ENCODE measurements at regions not wholly inside any gene's neighbourhood (a gene's known extent, or its start where the extent isn't known, plus 50 kb on each side); places are given as distances from the start of the nearest gene placed in this dataset.

- DNase-seq (ENCODE audit: low read depth): no peak
Measured at GRCh38 chr10:77710759-77711682, 73.4 kb upstream of the KCNMA1 start.

DNA sequence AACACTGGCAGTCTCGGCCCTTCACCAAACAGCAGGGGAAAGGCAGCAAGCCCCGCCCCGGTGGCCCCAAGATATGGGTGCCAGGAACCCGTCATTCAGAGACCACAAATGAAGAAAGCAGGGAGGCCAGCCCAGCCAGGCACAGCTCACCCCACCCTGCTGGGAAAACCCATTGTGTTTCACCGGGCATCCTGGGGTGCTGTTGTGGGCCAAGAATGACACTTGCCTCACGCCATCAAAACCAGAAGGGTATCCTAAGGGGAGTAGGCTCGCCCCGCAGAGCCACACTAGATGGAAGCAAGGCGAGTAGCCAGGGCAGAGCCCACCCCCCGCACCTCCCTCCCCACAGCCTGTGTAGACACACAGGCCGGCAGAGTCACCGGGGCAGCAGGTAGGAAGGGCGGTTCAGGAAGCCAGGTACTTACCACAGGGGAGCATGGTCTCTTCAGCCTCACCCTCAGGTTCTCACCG is 72.5 kb upstream of the KCNMA1 start:
- no peak for DNase-seq (ENCODE audit: low read depth)

GRCh38 chr10:77707570-77707969 is 70.0 kb upstream of the KCNMA1 start:
- no peak for DNase-seq (ENCODE audit: low read depth)

GRCh38 chr10:77702166-77702565 is 64.6 kb upstream of the KCNMA1 start:
- DNase-seq (ENCODE audit: low read depth): peak; percentile 35

DNA sequence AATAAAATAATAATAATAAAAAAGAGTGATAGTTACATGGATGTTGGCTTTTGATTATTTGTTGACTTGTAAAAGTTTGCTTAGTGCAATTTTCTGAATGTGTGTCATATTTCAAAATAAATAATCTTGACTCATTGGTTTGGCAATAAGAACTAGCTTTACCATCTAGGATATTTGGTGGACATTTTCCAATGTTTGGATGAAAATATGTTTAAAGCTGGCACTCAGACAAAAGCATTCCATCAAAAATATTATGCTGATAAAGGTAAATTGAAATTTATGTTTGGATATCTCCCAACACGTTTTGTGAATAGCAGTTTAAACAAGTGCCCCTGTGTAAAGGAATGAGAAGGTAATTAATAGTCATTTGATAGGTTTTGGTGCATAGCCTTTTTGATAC is 62.5 kb upstream of the KCNMA1 start:
- DNase-seq (ENCODE audit: low read depth): no peak

- no peak for DNase-seq (ENCODE audit: low read depth)
Measured at GRCh38 chr10:77699080-77699645, 61.6 kb upstream of the KCNMA1 start.

DNA sequence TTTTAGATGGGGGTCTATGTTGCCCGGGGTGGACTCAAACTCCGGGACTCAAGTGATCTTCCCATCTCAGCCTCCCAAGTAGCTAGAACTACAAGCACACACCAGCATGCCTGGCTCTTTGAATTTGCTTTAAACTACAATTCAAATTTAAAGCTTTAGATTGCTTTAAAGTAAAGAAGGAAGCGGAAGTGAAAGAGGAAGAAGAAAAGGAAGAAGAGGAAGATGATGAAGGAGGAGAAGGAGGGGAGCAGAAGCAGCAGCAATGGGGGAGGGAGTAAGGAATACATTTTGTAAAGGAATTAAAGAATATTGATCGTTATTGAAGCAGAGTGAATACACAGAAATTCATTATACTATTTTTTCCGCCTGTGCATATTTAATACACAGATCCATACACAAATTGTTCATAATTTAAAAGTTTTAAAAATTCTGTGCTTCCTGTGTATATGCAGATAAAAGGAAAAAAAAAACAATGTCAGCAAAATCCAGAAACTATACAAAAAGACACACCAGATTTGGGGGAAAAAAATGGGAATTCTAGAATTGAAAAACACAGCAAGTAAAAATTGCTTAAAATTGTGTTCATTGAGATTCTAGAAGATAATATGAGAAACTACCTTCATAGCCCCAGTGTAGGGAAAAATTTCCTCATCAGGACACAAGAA is 60.8 kb upstream of the KCNMA1 start:
- no peak for DNase-seq (ENCODE audit: low read depth)

DNA sequence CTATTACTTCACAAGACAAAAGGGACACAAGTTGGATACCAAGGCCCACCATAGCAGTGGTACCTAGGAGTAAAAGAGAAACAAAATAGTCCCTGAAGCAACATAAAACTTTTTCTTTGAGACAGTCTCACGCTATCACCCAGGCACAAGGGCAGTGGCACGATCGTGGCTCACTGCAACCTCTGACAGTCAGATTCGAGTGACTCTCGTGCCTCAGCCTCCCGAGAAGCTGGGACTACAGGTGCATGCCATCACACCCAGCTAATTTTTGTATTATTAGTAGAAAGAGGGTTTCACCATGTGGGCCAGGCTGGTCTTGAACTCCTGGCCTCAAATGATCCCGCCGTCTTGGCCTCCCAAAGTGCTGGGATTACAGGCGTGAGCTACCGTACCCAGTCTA is 59.0 kb upstream of the KCNMA1 start:
- DNase-seq (ENCODE audit: low read depth): no peak

GRCh38 chr10:77695186-77695585 is 57.6 kb upstream of the KCNMA1 start:
- no peak for DNase-seq (ENCODE audit: low read depth)

- peak; percentile 8 for DNase-seq (ENCODE audit: low read depth)
Measured at GRCh38 chr10:77692782-77693181, 55.2 kb upstream of the KCNMA1 start.

DNA sequence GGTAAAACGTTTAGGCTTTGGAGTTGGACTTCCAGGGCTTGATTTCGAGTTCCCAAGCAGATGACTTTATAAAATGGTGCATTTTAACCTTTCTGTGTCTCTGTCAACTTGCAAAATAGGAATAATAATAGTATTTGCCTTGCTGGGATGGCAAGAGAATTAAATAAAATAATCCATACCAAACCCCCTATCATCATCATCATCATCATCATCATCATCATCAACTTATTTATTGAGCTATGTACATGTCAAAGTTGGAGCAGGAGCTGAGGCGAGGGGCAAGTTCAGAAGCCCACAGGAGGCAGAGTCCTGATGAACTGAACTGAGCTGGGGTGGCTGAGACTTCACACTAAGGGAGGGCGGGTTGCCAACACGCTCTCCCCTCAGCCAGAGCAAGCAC is 51.7 kb upstream of the KCNMA1 start:
- DNase-seq (ENCODE audit: low read depth): no peak

DNA sequence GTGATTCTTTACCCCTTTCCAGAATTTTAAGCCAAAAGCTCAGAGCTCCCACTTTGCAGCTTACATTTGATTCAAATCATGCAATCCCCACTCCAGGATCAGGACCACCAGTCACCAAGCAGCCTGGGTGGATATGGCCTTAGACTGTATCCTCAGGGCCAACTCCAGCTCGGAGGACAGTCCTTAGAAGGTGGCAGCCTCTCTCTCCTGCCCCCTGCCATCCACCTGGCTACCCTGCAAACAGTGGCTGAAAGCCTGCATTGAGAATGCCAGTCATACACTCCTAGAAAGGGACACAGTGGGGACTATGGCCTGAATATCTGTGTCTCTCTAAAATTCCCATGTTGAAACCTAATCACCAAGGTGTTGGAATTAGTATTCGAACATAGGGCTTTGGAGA is 50.0 kb upstream of the KCNMA1 start:
- DNase-seq (ENCODE audit: low read depth): no peak
